NT2/D1 (cell line): ENCODE measurements at regions not wholly inside any gene's neighbourhood (a gene's known extent, or its start where the extent isn't known, plus 50 kb on each side); places are given as distances from the start of the nearest gene placed in this dataset.

ENCODE experiments used
- SUZ12 ChIP-seq: IDR thresholded peaks from 2 replicates; pipeline ENCODE4 v1.6.1; 2011; ENCODE audit not compliant: insufficient read length, insufficient read depth; ENCODE audit errors: extremely low read depth
- ZNF274 ChIP-seq: IDR thresholded peaks from 2 replicates; pipeline ENCODE4 v1.6.1; 2011; ENCODE audit warnings: mild to moderate bottlenecking, low read depth, low read length

- no peak for TF ChIP-seq ZNF274
- no peak for TF ChIP-seq SUZ12
These were observed 96.8 kb downstream of the PRLHR start for GRCh38 chr10:118498623-118499022.
